Epidermal melanocyte (primary cell): ENCODE measurements at regions not wholly inside any gene's neighbourhood (a gene's known extent, or its start where the extent isn't known, plus 50 kb on each side); places are given as distances from the start of the nearest gene placed in this dataset.
A peak's percentile ranks its signal among the peaks of the same experiment; 100 is the strongest.

Source experiments
- DNase-seq: peaks from one replicate; pipeline ENCODE4 v3.0.0; 2011; ENCODE audit warnings: low spot score; ENCODE audit not compliant: insufficient read length

- DNase-seq = no peak
Measured at GRCh38 chr9:89745601-89746376, 141.0 kb downstream of the GADD45G start.

- DNase-seq = no peak
Measured at GRCh38 chr9:89746385-89747116, 141.7 kb downstream of the GADD45G start.

- no peak for DNase-seq
Measured at GRCh38 chr9:89747596-89747995, 142.8 kb downstream of the GADD45G start.

- DNase-seq = no peak
Measured at GRCh38 chr9:89748021-89748670, 143.3 kb downstream of the GADD45G start.

DNA sequence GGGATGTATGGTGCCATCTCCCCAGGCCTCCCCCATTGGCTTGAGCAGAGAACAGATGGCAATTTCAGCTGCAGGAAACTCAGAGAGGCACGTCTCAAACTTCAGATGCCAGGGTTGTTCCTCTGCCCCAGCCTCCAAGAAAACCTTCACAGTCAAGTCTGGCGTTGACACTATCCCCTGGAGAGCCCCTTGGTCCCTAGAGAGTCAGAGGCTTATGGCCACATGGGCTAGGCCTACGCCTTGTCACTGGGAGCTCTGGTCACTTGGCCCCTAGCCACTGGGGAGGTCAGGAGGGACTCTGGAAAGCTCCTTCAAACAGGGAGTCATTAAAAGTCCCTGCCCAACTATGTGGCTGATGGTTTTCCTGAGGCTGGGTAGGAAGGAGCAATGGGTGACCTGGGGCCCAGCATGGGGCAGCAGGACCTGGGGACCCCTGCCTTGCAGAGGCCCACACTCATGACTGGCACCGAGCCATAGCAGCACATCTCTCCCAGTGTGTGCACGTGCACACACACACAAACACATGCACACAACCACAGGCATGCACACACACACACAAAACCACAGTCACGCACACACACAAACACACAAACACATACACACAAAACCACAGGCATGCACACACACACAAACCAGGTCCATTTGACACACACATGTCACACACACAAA, 144.2 kb downstream of the GADD45G start:
- DNase-seq = no peak

GRCh38 chr9:89749500-89750116, 144.8 kb downstream of the GADD45G start:
- no peak for DNase-seq

- DNase-seq = peak; percentile 44
Measured at GRCh38 chr9:89750117-89750791, 145.4 kb downstream of the GADD45G start.

DNA sequence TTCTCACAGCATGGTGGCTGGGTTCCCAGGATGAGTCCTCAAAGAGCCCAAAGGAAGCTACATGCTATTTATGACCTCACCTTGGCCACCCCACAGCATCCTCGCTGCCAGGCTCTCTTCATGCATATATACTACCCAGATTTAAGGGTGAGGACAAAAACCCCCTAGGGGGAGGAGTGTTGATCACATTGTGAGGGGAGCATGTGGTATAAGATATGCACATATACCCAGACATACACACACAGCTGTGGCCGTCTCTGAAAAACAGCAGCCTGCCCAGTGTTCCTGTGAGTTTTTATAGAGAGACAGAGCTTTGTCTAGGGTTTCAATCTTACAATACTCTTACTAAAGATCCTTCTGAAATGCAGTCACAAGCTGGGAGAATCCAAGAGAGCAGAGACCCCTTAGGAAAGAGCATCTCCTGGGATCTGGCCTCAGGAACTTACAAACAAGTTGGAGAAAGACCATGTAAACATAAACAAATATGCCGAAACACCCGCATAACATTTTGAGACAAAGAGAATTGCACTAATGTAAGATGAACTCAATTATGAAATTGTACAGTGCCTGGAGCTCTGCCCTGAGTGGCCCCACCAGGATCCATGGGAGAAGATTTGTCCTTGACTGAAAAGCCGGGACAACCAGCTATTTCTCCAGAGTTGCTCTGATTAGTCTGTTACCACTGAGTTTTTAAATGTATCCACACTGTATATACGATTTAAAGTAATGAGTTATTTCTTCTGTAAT, 146.4 kb downstream of the GADD45G start:
- DNase-seq = no peak

GRCh38 chr9:89752154-89752553, 147.3 kb downstream of the GADD45G start:
- DNase-seq = no peak

DNA sequence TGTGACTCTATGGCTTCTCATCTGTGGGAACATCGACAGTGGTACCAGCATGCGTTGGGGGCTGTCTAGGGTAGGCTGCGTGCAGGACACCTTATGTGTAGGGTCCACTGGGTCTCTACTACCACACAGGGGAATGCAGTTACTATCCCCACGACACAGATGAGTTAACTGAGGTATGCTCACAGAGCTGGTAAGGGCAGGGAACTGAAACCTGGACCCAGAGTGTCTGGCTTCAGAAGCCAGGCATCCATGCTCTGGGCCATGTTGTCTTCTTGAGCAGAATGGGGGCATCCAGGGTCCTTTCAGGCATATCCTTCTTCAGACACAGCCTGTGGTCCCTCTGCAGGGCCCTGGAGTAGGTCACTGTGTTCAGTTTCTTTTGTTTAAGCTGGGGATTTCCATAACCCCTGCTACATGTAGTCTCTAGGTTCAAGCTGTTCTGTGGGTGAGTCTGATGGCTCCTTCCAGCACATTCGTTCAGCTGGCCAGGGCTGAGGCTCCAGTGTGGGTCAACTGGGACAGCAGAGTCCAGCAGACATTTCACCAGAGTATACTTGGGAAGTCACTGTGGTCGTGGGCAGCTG, 148.8 kb downstream of the GADD45G start:
- DNase-seq = no peak

DNA sequence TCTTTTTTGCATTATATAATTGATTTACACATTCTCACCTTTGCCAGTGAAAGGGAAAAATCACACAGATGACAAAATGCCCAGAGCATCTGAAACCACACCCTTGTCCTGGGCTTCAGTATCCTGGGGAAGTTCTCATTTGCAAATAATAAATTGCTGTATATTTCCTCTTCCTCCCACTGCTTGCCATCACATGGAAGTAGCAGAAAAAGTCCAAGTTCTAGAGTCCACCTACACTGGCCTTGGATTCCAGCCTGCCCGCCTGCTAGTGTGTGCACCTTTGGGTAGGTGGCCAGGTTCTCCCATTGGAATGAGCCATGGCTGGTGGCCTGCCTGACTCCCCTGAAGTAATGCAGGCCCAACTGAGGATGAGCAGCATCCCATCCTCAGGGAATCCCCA, 149.4 kb downstream of the GADD45G start:
- no peak for DNase-seq

- DNase-seq = no peak
Measured at GRCh38 chr9:89755821-89756220, 151.0 kb downstream of the GADD45G start.

GRCh38 chr9:89756891-89757537, 152.2 kb downstream of the GADD45G start:
- no peak for DNase-seq

GRCh38 chr9:89757776-89758528, 153.1 kb downstream of the GADD45G start:
- no peak for DNase-seq

DNA sequence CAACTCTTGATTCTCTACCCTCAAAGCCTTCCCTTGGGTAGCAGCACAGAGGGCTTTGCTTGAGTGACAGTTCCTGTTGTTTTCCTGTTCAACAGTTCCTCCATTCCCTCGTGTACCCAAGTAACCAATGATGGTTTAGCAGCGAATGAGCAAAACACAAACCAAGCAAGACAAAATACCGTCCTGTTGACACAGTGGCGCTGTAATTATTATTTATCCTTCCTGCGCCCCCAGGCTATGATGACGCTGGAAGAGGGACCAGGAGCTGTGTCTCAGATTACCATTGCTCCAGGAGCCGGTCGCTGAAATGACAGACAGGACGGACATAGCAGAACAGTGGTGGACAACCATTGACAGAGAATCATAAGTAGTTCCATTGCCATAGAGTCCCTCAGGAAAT, 154.8 kb downstream of the GADD45G start:
- DNase-seq = no peak

- DNase-seq = no peak
Measured at GRCh38 chr9:89760123-89760522, 155.3 kb downstream of the GADD45G start.

- no peak for DNase-seq
Measured at GRCh38 chr9:89764217-89764616, 159.4 kb downstream of the GADD45G start.

DNA sequence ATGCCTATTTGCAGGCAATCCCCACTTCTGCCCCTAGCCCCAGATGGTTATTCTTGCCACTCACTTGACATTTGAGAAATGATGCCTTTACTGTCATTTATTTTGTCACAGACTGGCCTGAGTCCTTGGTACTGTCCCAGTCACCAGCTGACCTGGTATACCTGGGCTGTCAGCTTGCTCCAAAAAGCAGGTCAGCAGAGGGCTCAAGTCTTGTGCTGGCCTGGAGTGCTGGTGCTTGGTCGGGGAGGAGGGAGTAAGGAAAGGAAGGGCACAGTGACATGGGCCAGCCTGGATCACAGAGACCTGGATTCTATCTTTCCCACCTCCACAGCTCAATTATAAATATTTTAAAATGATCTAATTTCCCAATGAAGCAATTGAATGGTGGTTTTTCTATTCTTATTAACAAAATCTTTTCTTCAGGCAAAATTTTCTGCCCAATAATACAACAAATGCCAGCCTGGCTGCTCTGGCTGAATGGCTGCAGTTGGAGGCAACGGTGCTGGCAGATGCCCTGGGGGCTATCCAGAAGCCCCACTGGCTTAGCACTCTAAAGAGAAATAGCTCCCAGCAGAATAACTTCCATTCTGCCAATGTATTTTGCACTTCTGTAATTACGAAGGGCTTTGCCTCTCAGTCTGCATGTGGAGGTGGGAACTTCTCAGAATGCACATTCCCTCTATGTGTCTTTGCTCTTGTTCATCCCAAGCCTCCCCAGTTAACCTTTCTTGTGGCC, 160.6 kb downstream of the GADD45G start:
- DNase-seq = no peak
